Ascending aorta (tissue), 2 donors: ENCODE measurements at regions not wholly inside any gene's neighbourhood (a gene's known extent, or its start where the extent isn't known, plus 50 kb on each side); places are given as distances from the start of the nearest gene placed in this dataset.
"Not testable (repeated sequence)": the region's sequence is repeated elsewhere in the genome, so short reads cannot be mapped to it uniquely, and the experiment has no call there.

Experiments
- DNase-seq, 2 donors: peaks; one replicate each; pipeline ENCODE4 v3.0.0-alpha.2; 2019; ENCODE audit warnings: low spot score in 2 of 2
- H3K27ac ChIP-seq, 2 donors: fragments of 200-600 bp; sonication (generic); one replicate each; pipeline ENCODE4 v1.5.1; 2016 to 2017; ENCODE audit warnings: mild to moderate bottlenecking in 1 of 2
- H3K27me3 ChIP-seq: fragments of 200-600 bp; sonication (generic); one replicate; pipeline ENCODE4 v1.5.1; 2017
- H3K36me3 ChIP-seq, 2 donors: fragments of 200-600 bp; sonication (generic); one replicate each; pipeline ENCODE4 v1.5.1; 2016
- H3K4me1 ChIP-seq, 2 donors: fragments of 200-600 bp; sonication (generic); one replicate each; pipeline ENCODE4 v1.5.1; 2016 to 2017; ENCODE audit warnings: mild to moderate bottlenecking in 1 of 2
- H3K4me3 ChIP-seq, 2 donors: fragments of 200-600 bp; sonication (generic); one replicate each; pipeline ENCODE4 v1.5.1; 2016 to 2017; ENCODE audit warnings: mild to moderate bottlenecking in 1 of 2
- H3K9me3 ChIP-seq, 2 donors: fragments of 200-600 bp; sonication (generic); one replicate each; pipeline ENCODE4 v1.5.1; 2016
- intact Hi-C: fragments of 100-400 bp; cut with DNase I; formaldehyde crosslinking; loops from one replicate; pipeline ENCODE4 v1.15.1; 2023
- TF ChIP-seq, protein P1 (sequence below), 3 experiments: fragments of 200-600 bp in 2 of 3; fragments of 450-650 bp in 1 of 3; sonication (generic) in 2 of 3; IDR thresholded peaks; one replicate each; pipeline ENCODE4 v1.5.1; 2016 to 2019; ENCODE audit warnings: antibody characterized with exemption in 3 of 3, mild to moderate bottlenecking in 1 of 3, moderate library complexity in 1 of 3

DNA sequence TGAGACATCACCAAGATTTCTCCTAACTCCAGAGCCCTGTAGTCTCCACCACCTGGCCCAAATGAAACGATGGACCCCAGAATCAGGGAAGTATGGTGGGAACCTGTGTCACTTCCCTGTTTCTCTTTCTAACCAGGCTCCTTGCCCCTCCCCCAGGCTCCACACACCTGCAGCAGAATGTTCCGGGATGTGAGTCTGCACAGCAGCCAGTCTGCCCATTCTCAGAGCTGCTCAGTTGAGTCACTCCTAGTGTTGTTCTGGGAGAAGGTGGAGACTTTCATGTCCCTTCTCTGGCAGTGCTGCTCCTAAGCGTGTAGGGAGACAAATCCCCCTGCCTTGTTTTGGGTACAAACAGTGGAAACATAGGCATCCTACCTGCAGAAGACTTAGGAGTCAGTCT, 76.0 kb upstream of the XPA start:
- Histone ChIP-seq H3K27me3 (no peaks in the 10 kb centered on the region), H3K4me3 (no peak overlapping the region), H3K4me1 (no peaks in the 10 kb centered on the region), H3K9me3 (no peaks in the 10 kb centered on the region), H3K27ac (no peak overlapping the region), H3K36me3 (no peaks in the 10 kb centered on the region)
- no peak for DNase-seq
- TF ChIP-seq, protein P1, sequence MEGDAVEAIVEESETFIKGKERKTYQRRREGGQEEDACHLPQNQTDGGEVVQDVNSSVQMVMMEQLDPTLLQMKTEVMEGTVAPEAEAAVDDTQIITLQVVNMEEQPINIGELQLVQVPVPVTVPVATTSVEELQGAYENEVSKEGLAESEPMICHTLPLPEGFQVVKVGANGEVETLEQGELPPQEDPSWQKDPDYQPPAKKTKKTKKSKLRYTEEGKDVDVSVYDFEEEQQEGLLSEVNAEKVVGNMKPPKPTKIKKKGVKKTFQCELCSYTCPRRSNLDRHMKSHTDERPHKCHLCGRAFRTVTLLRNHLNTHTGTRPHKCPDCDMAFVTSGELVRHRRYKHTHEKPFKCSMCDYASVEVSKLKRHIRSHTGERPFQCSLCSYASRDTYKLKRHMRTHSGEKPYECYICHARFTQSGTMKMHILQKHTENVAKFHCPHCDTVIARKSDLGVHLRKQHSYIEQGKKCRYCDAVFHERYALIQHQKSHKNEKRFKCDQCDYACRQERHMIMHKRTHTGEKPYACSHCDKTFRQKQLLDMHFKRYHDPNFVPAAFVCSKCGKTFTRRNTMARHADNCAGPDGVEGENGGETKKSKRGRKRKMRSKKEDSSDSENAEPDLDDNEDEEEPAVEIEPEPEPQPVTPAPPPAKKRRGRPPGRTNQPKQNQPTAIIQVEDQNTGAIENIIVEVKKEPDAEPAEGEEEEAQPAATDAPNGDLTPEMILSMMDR (IDR thresholded peaks at IDR 0.05), result no peak
- intact Hi-C loops, result no loop called here

- no peaks in the 10 kb centered on the region for H3K4me1 ChIP-seq
- no peaks in the 10 kb centered on the region for H3K36me3 ChIP-seq
- TF ChIP-seq, protein P1 (IDR thresholded peaks at IDR 0.05), result no peak
- H3K27ac ChIP-seq, result no peak overlapping the region
- H3K4me3 ChIP-seq, result no peak overlapping the region
- DNase-seq, result no peak
- H3K9me3 ChIP-seq, result peaks cover 0 to 4% of the 10 kb centered on the region in 2 donors
- intact Hi-C loops, result no loop called here
- no peaks in the 10 kb centered on the region for H3K27me3 ChIP-seq
Observed at GRCh38 chr9:97773723-97774122, 76.6 kb upstream of the XPA start.

GRCh38 chr9:97774673-97775072, 77.5 kb upstream of the XPA start:
- TF ChIP-seq, protein P1 (IDR thresholded peaks at IDR 0.05), result no peak
- no peaks in the 10 kb centered on the region for H3K4me1 ChIP-seq
- no peaks in the 10 kb centered on the region for H3K36me3 ChIP-seq
- no peak overlapping the region for H3K27ac ChIP-seq
- H3K4me3 ChIP-seq, result no peak overlapping the region
- intact Hi-C loops, result no loop called here
- no peaks in the 10 kb centered on the region for H3K27me3 ChIP-seq
- no peak for DNase-seq
- H3K9me3 ChIP-seq, result peaks cover 0 to 9% of the 10 kb centered on the region in 2 donors

DNA sequence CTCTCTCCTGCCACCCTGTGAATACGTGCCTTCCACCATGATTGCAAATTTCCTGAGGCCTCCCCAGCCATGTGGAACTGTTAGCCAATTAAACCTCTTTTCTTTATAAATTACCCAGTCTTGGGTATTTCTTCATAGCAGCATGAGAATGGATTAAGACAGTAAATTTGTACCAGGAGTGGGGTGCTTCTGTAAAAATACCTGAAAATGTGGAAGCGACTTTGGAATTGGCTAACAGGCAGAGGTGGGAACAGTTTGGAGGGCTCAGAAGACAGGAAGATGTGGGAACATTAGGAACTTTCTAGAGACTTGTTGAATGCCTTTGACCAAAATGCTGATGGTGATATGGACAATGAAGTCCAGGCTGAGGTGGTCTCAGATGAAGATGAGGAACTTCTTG, 74.3 kb upstream of the FOXE1 start:
- H3K4me3 ChIP-seq, DNase-seq, H3K36me3 ChIP-seq, H3K4me1 ChIP-seq, H3K27me3 ChIP-seq, intact Hi-C loops, H3K27ac ChIP-seq, H3K9me3 ChIP-seq: not testable (repeated sequence)

DNA sequence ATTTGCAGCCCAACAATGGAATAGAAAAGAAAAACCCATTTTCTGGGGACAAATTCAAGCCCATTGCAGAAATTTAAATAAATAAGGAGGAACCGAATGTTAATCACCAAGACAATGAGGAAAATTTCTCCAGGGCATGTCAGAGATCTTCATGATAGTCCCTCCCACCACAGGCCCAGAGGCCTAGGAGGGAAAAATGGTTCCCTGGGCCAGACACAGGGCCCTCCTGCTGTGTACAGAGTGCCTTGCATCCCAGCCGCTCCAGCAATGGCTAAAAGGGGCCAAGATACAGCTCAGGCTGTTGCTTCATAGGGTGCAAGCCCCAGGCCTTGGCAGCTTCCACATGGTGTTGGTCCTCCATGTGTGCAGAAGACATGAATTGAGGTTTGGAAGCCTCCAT, 73.4 kb upstream of the FOXE1 start:
- intact Hi-C loops, result no loop called here
- DNase-seq, result no peak
- TF ChIP-seq, protein P1 (IDR thresholded peaks at IDR 0.05), result no peak
- H3K4me1 ChIP-seq, result no peaks in the 10 kb centered on the region
- H3K36me3 ChIP-seq, result no peaks in the 10 kb centered on the region
- peaks cover 0 to 9% of the 10 kb centered on the region in 2 donors for H3K9me3 ChIP-seq
- no peaks in the 10 kb centered on the region for H3K27me3 ChIP-seq
- no peak overlapping the region for H3K4me3 ChIP-seq
- no peak overlapping the region for H3K27ac ChIP-seq

DNA sequence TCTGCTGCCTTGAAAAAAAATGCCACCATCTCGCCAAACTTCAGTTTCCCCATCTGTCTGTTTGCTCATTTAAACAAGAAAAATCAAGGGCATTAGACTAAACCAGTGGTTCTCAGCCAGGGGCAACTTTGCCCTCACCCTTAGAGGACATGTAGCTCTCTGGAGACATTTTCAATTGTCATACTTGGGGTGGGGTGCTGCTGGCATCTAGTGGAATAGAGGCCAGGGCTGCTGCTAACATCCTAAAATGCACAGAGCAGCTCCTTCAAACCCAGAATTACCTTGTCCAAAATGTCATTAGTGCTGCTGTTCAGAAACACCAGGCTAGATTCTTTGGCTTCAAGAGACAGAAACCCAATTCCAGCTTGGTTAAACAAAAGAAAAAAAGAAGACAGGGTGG, 71.1 kb upstream of the FOXE1 start:
- no peak for DNase-seq
- Histone ChIP-seq H3K36me3 (no peaks in the 10 kb centered on the region), H3K27ac (no peak overlapping the region), H3K4me3 (no peak overlapping the region), H3K9me3 (peaks cover 0 to 9% of the 10 kb centered on the region in 2 donors), H3K27me3 (no peaks in the 10 kb centered on the region), H3K4me1 (no peaks in the 10 kb centered on the region)
- intact Hi-C loops, result no loop called here
- TF ChIP-seq, protein P1 (IDR thresholded peaks at IDR 0.05), result no peak
